DOHH2 (cell line): ENCODE measurements at regions not wholly inside any gene's neighbourhood (a gene's known extent, or its start where the extent isn't known, plus 50 kb on each side); places are given as distances from the start of the nearest gene placed in this dataset.

Experiments
- H3F3A ChIP-seq: fragments of 200-600 bp; sonication (generic), shearing (Covaris generic); 2 replicates; pipeline ENCODE4 v1.6.0; 2016; ENCODE audit warnings: antibody characterized with exemption, mild to moderate bottlenecking; ENCODE audit not compliant: control insufficient read depth, insufficient read depth
- H3K27ac ChIP-seq: fragments of 200-600 bp; sonication (generic); 2 replicates; pipeline ENCODE4 v1.5.1; 2014; ENCODE audit warnings: low read depth, mild to moderate bottlenecking, low read length, moderate library complexity
- H3K27me3 ChIP-seq: fragments of 200-600 bp; sonication (generic); 2 replicates; pipeline ENCODE4 v1.6.1; 2014; ENCODE audit warnings: mild to moderate bottlenecking, low read length, mixed read lengths; ENCODE audit not compliant: control insufficient read depth
- H3K36me3 ChIP-seq: fragments of 200-600 bp; sonication (generic); 2 replicates; pipeline ENCODE4 v1.6.1; 2014; ENCODE audit warnings: mild to moderate bottlenecking, low read length, moderate library complexity, mixed read lengths; ENCODE audit not compliant: control insufficient read depth
- H3K4me1 ChIP-seq: fragments of 200-600 bp; sonication (generic); 2 replicates; pipeline ENCODE4 v1.6.1; 2014; ENCODE audit warnings: mild to moderate bottlenecking, low read length, mixed read lengths; ENCODE audit not compliant: control insufficient read depth
- H3K4me2 ChIP-seq: fragments of 200-600 bp; sonication (generic); 2 replicates; pipeline ENCODE4 v1.6.0; 2014; ENCODE audit warnings: mild to moderate bottlenecking, low read length, moderate library complexity
- H3K4me3 ChIP-seq: fragments of 200-600 bp; sonication (generic); 2 replicates; pipeline ENCODE4 v1.5.1; 2014; ENCODE audit warnings: mild to moderate bottlenecking, low read length, mixed read lengths
- H3K79me2 ChIP-seq: fragments of 200-600 bp; sonication (generic); 2 replicates; pipeline ENCODE4 v1.6.1; 2014; ENCODE audit warnings: mild to moderate bottlenecking, low read length, mixed read lengths; ENCODE audit not compliant: control insufficient read depth
- H3K9me2 ChIP-seq: fragments of 200-600 bp; sonication (generic); replicated peaks from 2 replicates; pipeline ENCODE4 v1.6.1; 2014; ENCODE audit warnings: mild to moderate bottlenecking, low read length, mixed read lengths; ENCODE audit not compliant: control insufficient read depth
- H3K9me3 ChIP-seq: fragments of 200-600 bp; sonication (generic); 2 replicates; pipeline ENCODE4 v1.6.1; 2014; ENCODE audit warnings: antibody characterized with exemption, low read length, mixed read lengths; ENCODE audit not compliant: control insufficient read depth, insufficient read depth
- H4K20me1 ChIP-seq: fragments of 200-600 bp; sonication (generic); 2 replicates; pipeline ENCODE4 v1.6.0; 2014; ENCODE audit warnings: low read depth, mild to moderate bottlenecking, antibody characterized with exemption, low read length, moderate library complexity; ENCODE audit not compliant: control insufficient read depth, insufficient read depth
- EZH2phosphoT487 ChIP-seq: fragments of 200-600 bp; sonication (generic); IDR thresholded peaks from 2 replicates; pipeline ENCODE4 v1.6.1; 2017; ENCODE audit warnings: borderline replicate concordance, mild to moderate bottlenecking, antibody characterized with exemption, low read length, moderate library complexity, mixed read lengths
- TF ChIP-seq, protein P1 (sequence below): fragments of 200-600 bp; sonication (generic); IDR thresholded peaks from one replicate; pipeline ENCODE4 v1.5.1; 2014; ENCODE audit warnings: antibody characterized with exemption, mild to moderate bottlenecking, low read depth, low read length; ENCODE audit not compliant: poor library complexity, severe bottlenecking

DNA sequence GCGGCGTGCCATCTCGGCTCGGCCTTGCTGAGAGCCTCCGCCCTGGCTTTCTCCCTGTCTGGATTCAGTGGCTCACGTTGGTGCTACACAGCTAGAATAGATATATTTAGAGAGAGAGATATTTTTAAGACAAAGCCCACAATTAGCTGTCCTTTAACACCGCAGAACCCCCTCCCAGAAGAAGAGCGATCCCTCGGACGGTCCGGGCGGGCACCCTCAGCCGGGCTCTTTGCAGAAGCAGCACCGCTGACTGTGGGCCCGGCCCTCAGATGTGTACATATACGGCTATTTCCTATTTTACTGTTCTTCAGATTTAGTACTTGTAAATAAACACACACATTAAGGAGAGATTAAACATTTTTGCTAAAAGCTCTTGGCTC, 54.1 kb downstream of the PLXNA1 start:
- Histone ChIP-seq H3K4me3 (no peak overlapping the region), H4K20me1 (no peaks in the 10 kb centered on the region), H3K9me3 (no peaks in the 10 kb centered on the region), H3K27ac (no peak overlapping the region), H3K4me1 (no peaks in the 10 kb centered on the region), H3K9me2 (no peaks in the 10 kb centered on the region), H3K27me3 (peaks cover 5% of the 10 kb centered on the region; the same call in 1 of the 2 replicates), H3K79me2 (no peaks in the 10 kb centered on the region), H3K36me3 (no peaks in the 10 kb centered on the region), H3K4me2 (no peak overlapping the region), H3F3A (no peaks in the 10 kb centered on the region)
- TF ChIP-seq, protein P1, sequence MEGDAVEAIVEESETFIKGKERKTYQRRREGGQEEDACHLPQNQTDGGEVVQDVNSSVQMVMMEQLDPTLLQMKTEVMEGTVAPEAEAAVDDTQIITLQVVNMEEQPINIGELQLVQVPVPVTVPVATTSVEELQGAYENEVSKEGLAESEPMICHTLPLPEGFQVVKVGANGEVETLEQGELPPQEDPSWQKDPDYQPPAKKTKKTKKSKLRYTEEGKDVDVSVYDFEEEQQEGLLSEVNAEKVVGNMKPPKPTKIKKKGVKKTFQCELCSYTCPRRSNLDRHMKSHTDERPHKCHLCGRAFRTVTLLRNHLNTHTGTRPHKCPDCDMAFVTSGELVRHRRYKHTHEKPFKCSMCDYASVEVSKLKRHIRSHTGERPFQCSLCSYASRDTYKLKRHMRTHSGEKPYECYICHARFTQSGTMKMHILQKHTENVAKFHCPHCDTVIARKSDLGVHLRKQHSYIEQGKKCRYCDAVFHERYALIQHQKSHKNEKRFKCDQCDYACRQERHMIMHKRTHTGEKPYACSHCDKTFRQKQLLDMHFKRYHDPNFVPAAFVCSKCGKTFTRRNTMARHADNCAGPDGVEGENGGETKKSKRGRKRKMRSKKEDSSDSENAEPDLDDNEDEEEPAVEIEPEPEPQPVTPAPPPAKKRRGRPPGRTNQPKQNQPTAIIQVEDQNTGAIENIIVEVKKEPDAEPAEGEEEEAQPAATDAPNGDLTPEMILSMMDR: no peak
- TF ChIP-seq EZH2phosphoT487: no peak

DNA sequence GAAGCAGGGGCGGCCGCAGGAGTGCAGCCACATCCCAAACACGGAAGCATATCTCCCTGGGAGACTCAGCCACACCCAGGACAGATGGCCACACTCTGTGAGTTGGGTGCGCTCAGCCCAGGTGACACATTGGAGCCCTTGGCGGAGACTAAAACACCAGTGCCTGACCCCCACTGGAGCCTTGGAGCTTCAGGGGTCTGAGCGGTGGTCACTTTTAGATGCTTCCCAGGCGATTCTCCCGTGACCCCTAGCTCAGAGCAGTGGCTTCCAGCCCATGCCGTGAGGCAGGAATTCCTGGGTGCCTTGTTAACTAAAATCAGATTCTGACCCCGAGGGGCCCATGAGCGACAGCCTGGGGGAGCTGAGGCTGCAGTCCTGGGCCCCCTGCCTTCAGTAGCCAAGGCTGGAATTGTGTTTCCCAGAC, 54.5 kb downstream of the PLXNA1 start:
- Histone ChIP-seq H3K4me1 (no peaks in the 10 kb centered on the region), H3K79me2 (no peaks in the 10 kb centered on the region), H3F3A (no peaks in the 10 kb centered on the region), H3K4me3 (no peak overlapping the region), H3K9me2 (no peaks in the 10 kb centered on the region), H3K27ac (no peak overlapping the region), H3K9me3 (no peaks in the 10 kb centered on the region), H3K4me2 (no peak overlapping the region), H3K27me3 (peaks cover 6% of the 10 kb centered on the region; the same call in 1 of the 2 replicates), H3K36me3 (no peaks in the 10 kb centered on the region), H4K20me1 (no peaks in the 10 kb centered on the region)
- TF ChIP-seq, protein P1: no peak
- no peak for TF ChIP-seq EZH2phosphoT487

DNA sequence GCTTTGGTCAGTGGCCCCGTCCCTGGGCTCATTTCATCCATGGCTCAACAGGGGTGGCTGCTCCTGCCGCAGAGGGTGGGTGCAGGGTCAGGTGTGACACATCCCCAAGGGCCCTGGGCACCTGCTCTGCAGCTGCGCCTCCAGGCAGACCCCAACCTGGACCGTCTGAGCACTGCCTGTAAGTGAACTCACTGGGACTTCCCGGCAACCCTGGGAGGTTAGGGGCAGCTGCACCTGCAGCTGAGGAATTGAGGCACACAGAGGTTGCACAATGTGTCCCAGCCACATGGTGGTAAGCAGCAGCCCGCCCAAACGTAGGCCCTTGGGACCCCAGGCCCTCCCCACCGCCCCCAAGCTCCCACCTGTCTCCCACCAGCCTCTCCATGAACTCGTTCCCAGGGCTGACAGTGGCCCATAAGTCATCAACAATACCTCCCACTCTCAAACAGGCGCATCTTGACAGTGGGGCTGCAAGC, 55.1 kb downstream of the PLXNA1 start:
- no peaks in the 10 kb centered on the region for H3K9me3 ChIP-seq
- H3K4me2 ChIP-seq: no peak overlapping the region
- H3K36me3 ChIP-seq: no peaks in the 10 kb centered on the region
- no peaks in the 10 kb centered on the region for H3K4me1 ChIP-seq
- H3K9me2 ChIP-seq: no peaks in the 10 kb centered on the region
- H3K27me3 ChIP-seq: peaks cover 6% of the 10 kb centered on the region; the same call in 1 of the 2 replicates
- H3F3A ChIP-seq: no peaks in the 10 kb centered on the region
- no peak overlapping the region for H3K4me3 ChIP-seq
- no peaks in the 10 kb centered on the region for H4K20me1 ChIP-seq
- TF ChIP-seq, protein P1: no peak
- TF ChIP-seq EZH2phosphoT487: no peak
- H3K79me2 ChIP-seq: no peaks in the 10 kb centered on the region
- no peak overlapping the region for H3K27ac ChIP-seq
